NOMO-1 treated with dmso at 0.1 percent for 144 hours (cell line): ENCODE measurements at regions not wholly inside any gene's neighbourhood (a gene's known extent, or its start where the extent isn't known, plus 50 kb on each side); places are given as distances from the start of the nearest gene placed in this dataset.

Experiments
- DNase-seq: peaks from one replicate; lab custom pipeline; 2025; ENCODE audit not compliant: unreplicated experiment; lab: John Stamatoyannopoulos, UW

DNA sequence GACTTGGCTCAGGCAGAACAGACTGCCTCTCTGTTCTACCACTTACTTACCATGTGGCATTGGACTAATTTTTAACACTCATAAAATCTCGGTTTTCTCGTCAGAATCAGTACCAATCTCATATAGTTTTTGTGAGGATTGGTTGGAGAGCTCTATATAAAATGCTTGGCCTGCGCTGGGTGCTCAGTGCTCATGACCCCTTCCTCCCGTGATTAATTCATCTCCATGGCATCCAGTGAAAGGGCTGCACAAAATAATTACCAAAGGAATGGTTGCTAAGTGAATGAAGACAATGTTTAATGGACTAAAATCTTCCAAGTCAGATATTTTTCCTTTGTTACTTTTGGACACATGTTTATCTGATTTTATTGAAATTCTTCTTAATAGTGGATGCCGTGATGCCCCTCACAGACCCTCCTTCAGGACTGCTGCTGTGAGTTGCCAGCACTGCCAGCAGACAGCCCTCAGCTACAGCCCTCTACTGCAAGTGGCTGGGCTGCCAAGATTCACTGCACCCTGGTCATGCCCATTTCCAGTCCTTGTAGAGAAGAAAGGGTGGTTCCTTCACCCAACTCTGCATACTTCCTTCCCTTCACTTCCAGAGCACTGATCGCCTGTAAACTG is 436.5 kb downstream of the LMO4 start:
- DNase-seq = no peak

DNA sequence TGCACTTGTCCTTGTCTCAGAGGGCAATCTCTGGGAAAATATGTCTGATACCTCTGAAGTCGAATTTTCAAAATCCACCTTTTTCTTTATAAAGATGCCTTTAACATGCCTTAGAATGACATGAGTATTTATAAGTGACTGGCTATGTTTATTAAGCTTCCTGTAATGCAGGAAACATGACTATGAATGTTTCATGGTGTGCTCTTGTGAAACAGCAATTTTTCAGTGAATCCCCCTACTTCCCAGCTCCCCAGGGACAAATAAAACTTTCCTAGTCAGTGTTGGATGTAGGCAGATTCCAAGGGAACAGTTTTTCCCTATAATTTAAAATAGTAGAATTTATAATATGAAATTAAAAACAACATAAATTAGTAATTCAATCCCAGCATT is 437.0 kb downstream of the LMO4 start:
- no peak for DNase-seq

DNA sequence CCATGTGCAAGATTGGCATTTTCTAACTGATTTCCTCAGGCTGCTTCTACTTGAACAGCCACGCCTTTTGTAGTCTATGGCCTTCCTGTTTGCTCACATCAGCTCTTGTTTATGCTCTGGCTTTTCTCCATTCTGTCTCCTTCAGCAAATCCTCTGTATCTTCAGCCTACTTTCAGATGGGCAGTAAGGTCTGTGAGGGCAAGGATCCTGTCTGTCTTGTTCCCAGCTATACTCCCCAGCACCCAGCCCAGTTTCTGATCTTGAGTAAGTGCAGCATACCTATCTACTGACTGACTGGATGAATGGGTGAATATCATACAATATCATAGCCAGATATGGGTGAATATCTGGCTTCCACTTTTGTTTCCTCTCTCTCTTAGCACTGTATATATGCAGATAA is 438.1 kb downstream of the LMO4 start:
- no peak for DNase-seq

DNA sequence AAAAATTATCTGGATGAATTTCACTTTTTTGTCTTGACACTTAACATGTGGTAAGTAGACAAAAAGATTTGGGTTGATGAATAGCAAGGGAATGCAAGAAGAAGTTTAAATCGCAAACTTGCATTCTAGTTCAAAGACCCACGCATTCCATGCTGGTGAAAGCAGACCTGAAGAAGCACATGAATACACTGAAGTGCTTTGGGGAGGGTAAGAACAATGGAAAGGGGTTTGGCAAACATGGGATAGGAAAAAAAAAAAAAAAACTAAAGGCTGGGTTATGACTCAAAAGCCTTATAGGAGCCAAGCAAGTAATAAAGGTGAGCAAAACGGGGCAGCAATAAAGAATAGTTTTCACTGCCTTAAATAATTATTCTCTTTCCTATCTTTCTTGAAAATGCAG is 450.2 kb downstream of the LMO4 start:
- no peak for DNase-seq

DNA sequence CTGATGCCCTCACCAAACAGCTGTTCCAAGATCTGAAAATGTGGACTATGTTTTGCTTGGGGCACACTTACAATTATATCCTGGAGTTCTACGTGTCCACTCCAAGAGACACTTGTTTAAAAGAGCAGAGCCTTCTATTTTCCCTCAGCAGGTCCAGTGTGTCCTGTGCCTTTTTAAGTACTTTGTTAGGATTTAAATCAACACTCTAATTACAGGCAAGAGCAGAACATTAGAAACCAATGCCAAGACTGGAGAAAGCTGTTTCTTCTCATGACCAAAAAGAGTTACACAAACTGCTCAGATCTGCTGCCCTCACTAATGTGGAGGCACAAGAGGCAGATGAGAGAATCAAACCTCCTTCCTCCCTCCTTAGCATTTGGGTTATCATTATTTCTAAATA is 452.9 kb downstream of the LMO4 start:
- no peak for DNase-seq

DNA sequence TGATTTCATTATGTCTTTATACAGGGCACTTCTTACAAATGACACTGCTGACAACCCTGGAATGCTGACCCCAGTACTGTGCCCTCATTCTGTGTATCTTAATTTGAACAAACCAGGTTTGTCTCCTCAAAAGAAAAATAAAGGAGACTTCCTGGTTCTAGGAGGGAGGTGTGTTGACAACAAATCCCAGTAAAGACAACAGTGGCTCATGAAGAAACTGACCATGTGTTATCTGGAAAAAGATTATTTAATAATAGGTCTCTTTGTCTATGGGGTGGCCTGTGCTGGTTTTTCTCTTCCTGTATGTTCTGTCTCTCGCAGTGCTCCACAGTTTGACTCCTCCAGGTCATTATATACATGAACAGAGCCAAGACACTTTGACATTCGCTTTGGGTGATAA is 454.6 kb downstream of the LMO4 start:
- no peak for DNase-seq

DNA sequence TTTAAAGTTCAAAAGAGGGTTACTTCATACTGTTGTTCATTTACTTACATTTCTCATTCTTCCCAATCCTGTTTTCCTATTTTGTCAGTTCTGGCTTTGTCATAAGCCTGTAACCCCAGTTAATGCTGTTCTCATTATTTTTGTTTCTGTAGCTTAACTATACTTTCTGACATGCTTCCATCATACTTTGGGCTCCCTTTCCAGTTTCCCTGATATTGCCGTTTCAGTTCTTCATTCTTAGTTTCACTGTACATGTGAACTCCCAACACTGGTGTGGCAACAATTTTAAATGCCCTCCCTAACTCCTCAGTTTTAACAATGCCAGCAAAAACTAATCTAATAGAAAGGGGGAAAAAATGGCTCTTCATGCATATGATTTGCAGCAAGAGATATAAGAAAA is 456.7 kb downstream of the LMO4 start:
- no peak for DNase-seq

DNA sequence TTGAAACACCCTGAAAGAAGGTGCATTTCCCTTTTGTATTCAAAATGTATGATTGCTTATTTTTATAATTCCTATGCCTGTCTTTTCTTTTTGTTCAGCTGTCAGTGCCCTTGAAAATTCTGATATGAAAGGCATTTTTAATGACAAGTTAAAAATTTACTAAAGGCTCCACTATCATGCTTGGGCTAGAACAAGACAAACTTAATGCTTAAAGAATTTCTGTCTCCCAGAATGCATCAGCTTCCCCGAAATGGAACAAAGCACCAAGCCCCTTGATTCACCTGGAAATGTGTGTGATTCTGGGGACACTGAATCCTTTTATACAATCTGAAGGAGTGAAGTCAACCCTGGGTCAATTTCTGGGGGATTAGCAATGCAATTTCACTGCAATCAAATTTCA is 457.5 kb downstream of the LMO4 start:
- DNase-seq = no peak

DNA sequence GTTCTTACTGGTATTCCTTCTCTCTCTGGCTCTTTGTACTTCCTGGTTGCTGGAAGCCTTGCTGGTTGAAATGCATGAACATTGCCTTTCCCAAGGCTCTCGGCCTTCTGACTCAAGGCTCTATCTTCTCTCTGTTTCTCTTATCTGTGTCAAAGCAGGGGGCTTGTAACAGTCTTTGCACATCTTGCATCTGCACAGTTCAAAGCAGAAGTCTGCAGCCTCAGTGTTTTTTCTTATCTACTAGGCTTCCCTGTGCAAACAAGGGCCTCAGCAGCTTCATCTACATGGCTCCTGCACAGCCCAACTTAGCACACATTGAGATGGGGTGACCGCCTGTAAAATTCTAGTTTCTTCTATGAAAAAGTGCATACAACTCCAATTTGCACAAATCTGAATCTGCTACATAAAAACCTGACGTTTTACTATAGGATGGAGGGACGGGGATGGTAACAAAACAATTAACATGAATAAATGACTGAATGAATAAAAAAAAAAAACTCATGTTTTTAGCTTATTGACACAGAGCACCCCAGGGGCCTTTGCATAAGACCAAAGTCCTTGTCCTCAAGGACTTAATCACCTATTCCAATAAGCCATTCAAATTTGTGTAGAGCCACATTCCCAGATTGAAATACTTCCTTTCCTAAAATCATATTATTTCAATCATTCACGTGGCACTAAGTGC is 458.3 kb downstream of the LMO4 start:
- no peak for DNase-seq

DNA sequence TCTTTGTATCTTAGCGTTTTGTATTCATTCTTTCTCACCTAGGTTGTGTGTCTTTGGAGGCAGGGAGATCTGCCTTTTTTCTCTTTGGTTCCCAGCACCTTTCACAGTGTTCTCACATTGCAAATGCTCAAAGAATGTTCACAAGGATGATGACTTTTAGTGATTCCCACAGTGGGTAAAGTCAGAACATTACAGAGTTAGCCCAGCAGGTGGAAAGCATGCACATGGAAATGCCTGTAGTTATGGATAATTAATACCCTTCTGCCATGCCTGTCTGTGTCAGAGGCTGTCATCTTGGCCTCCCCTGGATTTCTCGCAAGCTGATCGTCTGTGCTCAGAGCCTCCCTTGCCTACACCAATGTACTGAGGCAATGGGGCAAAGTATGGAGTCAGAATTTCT is 458.9 kb downstream of the LMO4 start:
- no peak for DNase-seq

DNA sequence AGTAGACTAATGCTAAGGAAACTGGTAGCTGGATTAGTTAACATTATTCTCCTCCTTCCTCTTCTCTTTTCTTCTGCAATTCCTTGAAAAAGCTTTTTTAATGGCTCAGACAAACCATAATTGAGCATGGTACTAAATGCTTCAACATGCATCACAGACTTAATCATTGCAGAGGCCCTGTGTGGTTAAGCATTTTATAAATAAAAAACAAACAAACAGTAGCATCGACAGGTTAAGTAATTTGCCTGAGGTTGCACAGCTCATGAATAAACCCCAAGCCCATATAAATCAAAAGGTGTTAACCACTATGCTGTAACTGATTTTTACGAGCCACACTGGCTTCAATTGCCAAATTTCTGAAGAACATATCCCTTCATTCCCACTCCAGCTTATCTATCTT is 462.1 kb downstream of the LMO4 start:
- DNase-seq = no peak

DNA sequence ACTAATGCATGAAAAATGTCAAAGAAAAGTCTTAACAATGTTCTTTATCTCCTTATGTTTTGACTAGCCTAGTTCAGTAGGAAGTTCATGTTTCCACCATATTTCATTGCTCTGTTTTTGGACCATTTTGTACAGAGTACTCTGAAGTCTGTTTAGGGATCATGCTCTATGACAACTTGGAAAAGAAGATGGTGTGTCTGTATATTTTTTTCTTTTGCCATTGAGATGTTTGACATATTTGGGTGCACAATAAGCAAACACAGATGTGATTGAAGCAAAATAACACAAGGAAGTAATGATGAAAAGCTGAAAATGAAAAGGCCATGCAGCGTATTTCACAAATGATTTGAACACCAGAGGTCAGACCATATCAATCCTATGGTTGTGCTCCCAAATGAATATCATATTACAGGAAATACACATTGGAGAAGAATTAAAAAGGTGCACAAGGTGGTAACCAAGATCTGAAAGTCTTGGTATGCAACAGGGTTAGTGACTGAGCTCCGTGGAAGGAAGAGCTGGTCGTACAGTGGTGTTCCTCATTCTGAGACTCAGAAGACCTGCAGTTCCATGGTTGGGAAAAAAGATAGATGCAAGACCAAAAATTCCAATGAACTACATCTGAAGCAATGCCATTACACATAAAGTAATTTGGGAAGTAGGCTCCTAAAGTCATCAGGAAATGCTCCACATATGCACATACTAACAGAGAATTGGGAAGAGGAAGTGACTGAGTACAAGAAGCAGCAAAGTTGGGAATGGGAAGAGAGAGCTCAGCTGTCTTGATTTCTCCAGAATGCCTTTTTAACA is 463.5 kb downstream of the LMO4 start:
- DNase-seq = no peak

DNA sequence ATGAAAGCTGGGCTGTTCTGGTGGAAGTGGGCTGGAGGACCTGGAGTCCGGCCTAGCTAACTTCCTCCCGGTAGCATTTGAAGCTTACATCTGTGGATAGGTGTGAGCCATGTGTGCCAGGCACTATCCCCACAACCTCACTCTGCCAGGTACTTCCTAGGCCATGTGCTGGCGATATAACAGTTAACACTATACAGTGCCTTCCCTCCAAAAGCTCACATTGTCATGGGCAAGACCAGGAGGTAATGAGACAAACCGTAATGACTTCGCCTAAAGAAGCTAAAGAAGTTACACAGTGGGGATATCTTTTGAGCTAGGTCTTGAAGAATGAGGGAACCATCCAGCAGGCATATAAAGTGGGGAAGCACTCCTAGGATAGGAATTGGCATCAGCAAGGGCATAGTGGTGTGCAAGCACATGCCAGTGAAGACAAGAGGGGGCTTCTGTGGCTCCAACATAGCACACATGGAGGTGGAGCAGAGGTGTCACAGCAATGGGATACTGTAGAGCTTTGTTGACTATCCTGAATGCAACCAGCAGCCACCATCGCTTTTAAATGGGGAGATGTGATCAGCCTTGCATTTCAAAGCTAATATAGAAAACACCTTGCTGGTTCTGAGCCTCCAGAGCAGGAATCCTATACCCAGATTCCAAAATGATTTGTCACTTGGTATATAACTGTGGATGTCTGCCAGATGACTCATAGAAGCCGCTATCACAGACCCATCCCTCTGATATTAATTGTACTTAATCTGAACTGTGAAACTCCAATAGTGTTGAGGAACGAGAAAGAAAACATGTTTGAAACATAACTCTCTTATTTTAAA is 466.3 kb downstream of the LMO4 start:
- no peak for DNase-seq

DNA sequence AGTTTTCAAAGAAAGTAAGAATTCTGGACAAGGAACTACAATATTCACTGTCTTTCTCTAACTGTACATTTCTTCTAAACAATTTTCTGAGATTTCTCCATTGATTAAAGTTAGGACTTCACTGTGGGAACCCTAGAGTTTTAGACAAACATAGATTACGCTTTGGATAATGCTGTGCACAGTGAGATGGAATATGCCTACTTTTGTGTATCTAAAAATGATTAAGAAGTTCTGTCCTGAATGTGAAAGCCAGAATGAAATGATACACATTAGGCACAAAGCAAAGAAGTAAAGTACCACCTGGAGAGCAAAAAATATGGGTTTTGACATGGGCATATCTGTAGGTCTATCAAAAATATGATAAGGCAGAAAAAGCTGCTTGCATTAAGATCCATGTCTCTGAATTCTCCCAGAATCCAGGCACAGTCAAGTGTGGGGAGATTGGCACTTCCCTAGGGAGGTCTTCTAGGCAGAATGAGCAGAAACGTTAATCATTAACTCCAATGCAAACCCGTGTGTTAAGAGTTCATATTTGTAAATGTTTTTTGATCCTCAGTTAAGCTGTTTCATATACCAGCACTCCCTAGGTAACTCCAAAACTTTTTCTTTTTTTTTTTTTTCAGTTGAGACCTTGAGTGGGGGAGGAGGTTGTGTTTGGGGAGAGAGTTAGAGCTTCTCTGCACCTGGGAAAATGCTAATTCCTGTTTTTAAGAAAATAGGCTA is 467.1 kb downstream of the LMO4 start:
- no peak for DNase-seq

DNA sequence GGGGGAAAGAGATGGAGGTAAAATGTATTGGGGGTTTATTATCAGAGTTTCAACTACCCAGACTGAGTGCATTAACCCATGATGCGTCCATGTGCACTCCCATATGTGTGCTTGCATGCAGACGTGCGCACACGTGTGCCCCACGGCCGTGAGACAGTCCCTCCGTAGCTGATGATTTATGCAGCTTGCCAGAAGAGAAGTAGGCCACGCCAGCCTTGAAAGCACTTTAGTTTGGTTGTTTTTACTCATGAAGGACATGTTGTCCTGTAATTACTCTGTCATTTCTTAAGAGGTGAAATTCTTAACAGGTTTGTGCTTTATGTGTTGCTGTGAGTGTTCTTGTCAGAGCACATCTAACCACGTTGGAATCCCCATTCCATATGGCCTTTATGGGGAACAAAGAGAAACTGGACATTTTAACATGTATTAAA is 467.8 kb downstream of the LMO4 start:
- DNase-seq = no peak

DNA sequence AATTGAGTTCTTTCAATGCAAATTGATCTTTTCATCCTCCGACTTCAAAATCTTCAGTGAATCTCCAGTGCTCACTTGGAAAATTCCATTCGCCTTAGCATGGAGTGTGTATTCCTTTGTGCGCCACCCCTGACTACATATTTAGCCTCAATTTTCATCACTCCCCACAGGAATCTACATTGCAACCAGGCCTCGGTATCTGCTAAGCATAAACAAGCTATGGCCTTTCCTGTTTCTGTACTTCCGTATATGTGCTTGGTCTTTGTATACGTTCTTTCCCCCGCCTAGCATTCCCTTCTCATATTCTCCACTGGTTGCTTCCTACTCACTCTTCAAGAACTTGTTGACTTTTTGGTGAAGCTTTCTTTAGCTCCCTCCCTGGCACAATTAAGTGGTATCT is 470.8 kb downstream of the LMO4 start:
- no peak for DNase-seq

DNA sequence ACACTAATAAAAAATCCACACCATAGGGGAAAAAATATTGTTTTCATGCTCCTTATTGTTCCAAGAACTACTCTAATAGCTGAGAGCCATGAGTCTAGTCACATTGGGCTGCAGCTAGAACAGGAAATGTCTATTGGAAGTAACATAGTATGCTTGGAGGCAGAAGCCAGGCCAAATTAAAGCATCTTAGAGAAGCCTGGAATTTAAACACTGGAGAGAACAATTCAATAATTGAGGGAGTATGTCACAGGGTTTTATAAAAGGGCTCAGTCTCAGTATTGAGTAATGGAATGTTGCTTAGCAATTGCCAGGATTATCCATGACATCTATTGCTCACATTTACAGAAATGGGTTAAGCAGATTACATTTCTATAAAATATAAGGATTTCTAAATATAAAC is 471.3 kb downstream of the LMO4 start:
- no peak for DNase-seq

DNA sequence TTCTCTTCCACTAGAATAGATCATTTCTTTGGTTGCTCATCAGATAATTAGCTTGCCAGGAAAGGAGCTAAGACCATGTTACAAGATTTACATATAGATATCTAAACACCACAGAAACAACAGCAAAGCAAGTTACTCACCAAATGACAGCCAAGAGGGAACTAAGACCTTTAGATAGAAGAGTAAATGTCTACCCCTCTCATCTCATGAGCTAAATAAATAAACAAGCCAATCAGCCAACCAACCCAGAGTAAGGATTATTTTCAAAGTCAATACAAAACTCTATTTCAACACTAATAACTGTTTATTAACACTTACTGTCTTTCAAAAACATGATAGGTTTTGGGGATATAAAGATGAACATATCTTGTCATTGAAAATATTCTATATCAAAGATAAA is 474.7 kb downstream of the LMO4 start:
- DNase-seq = no peak

DNA sequence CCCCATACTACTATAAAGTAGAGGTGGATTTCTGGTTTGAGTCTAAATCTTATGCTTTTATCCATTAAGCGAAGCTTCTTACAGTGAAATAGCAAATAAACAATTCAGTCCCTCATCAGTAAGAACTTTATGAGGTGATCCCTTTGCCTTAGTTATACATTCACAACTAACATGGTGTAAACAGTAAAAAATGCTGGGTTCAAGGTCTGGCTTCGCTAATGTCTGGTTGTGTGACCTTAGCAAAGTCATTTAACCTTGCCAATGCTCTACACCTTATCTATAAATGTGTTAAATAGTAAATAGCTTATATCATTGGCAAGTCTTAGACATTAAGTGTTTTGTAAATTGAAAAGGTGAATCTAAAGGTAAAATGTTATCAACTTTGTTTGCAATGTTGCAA is 475.4 kb downstream of the LMO4 start:
- DNase-seq = no peak

DNA sequence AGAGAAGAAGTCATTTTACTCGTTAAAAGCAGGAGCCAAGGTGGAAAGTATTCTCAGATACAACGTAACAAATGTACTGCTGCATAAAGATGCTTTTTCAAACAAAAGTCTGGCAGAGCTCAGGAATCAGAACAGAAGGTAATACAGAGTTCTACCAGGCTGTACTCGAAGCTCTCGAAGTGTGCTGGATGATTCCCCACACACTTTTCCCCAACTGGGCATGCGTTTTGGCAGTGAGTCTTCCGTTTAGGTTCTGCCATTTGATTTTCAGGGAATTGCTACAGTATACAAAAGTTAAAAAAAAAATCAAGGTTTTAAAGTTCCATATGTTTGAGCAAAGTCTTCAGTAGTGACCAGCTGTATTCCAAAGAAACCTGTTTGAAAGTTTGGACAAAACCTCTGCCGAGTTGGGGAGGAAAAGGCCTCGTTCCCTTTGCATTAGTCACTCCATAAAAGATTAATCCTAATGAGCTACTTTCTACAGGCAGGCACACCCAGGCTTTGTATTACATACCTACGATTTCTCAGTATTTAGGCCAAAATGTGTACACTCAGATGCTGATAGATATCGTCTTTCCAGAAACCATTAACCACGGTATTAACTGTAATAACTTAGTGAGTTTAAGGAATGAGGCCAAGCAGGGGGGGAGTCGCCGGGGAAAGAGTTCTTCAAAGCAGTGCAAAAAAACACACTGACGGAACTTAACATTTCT is 477.1 kb downstream of the LMO4 start:
- no peak for DNase-seq
